NCI-H1048 (cell line): ENCODE measurements at regions not wholly inside any gene's neighbourhood (a gene's known extent, or its start where the extent isn't known, plus 50 kb on each side); places are given as distances from the start of the nearest gene placed in this dataset.
"Not testable (repeated sequence)": the region's sequence is repeated elsewhere in the genome, so short reads cannot be mapped to it uniquely, and the experiment has no call there.

Experiments
- DNase-seq: peaks from one replicate; lab custom pipeline; 2025; lab: John Stamatoyannopoulos, UW

GRCh38 chr2:149860276-149860921 is 272.8 kb upstream of the MMADHC start:
- no peak for DNase-seq

DNA sequence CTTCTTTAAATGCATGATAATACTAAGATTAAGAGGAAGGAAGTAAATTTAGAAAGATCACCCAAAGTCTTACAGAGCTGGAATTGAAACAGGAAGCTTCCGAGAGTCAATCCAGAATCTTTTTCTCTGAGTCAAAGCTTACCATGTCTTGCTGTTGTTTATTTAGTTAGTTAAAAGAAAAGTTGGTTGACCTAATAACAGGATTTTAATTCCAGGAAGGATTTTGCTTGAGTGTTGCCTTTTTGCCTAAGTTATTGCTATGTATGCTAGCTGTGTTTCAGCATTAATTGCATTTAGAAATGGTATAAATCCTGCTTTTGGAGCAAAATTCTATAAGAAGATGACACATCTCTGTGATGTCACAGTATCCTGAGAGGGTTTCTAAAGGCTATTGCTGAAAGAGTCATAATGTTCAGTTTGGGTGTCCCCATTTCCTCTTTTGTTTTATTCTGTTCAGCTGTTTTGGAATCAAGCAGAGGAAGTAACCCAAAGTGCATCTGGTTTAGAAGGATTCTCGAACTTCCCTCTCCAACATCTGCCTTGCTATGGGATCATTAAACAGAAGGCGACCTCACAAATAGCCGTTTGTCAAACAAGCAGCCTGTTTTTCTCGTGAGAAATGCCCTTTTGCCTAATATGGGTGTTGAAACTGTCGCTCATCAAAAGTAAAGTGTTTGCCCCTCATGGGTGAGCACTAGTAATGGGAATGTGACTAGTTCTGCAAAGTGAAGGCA is 271.5 kb upstream of the MMADHC start:
- DNase-seq: no peak

DNA sequence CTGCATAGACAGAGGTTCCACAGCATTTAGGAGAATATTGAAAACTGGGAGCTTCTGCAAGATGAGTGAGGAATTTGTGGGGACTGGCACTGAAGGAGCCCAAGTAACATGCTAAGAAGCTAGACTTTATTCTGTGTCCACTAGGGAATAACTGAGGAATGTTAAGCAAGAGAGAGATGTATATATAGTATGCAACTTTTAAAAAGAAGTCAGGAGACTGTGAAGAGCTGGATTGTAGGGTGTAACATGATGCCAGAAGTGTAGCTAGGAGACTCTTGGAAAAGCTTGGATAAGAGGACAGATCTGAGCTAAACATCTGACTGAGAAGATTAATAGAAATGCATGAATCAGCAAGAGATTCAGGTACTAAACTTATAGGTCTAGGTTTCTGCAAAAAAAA is 270.6 kb upstream of the MMADHC start:
- no peak for DNase-seq

DNA sequence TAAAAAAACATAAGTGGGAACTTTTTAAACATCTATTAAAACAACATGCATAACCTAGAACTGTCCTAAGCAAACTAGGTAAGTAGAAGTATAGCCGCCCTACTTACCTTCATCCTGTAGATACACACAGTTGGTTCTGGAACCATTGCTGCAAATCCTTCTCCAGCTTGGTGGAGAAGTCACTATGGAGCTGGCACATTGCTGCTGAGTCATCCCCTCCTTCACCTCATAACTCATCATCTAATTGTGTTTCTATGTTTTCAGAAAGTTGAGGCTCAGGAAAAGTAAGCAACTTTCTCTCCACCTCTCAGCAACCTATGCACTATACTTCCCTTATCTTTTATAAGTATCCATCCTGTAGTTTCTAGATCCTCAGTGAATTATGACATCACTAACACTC is 269.8 kb upstream of the MMADHC start:
- no peak for DNase-seq

GRCh38 chr2:149855859-149856258 is 268.3 kb upstream of the MMADHC start:
- not testable (repeated sequence) for DNase-seq

- DNase-seq: no peak
Observed at GRCh38 chr2:149849591-149849990, 262.0 kb upstream of the MMADHC start.

- DNase-seq: no peak
Observed at GRCh38 chr2:149849136-149849535, 261.6 kb upstream of the MMADHC start.

GRCh38 chr2:149841396-149841795 is 253.8 kb upstream of the MMADHC start:
- no peak for DNase-seq

DNA sequence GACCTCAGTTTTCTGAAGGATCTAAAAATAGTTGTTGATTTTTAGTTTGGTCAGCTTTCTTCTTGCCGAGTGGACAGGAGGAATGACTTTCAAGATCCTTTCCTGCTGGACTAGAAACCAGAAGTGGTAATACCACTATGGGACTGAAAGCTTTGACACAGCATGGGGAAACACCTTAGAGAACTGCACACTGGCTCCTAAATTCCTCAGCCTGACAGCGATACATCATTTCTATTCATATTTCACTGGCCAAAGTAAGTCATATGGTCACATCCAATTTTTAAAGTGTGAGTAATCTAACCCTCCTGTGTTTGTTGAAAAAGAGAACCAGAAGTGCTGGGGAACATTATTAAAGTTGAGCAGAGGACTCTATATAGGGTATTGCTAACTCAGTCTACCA is 244.7 kb upstream of the MMADHC start:
- DNase-seq: no peak

DNA sequence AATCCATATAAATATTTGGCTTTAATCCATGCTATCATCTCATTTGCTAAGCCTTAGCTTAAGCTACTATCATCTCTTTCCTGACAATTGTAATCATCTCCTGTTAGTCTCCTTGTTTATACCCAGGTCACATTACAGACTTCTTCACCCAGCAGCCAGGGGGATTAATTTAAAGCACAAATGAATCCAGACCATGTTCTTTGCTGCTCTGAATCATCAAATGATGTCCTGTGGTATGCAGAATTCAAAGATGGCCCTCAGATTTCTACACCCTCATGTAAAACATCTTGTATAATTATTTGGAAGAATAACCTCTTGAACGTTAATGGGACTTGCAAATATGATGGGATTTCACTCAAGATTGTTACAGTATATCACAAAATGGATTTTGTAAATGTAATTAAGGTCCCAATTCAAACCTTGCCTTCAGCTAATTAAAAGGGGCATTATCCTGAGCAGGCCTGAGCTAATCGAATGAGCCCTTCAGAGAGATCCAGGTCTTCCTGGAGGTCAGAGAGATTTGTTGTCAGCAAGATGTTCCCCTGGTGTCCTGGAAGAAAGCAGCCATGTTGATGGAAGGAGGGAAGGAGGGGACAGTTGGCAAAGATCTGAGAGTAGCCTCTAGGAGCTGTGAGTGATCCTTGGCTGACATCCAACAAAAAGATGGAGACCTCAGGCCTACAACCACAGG is 241.1 kb upstream of the MMADHC start:
- DNase-seq: no peak

DNA sequence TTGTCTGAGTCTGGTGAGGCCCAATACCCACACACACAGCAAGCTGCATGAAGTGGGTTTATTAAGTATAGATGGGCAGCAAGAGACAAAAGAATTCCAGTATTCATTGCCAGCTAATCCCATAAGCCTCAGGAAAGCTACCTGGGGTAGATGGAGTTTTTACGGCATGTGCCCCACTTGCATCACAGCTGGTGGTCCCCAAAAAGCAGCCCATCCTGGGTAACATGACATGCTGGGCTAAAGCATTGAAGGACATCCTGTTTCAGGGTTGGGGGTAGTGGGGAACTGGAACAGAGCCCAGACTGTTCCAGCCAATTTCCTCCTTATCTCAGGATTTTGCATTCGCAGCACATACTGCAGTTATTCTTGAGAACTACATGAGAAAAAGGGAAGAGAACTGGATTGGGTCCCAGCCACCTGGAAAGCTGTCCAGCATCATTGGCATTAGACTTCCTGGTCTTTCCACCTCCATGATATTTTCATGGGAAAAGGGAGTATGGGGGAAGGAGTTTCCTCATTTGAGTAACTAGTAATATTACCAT is 240.1 kb upstream of the MMADHC start:
- DNase-seq: no peak

DNA sequence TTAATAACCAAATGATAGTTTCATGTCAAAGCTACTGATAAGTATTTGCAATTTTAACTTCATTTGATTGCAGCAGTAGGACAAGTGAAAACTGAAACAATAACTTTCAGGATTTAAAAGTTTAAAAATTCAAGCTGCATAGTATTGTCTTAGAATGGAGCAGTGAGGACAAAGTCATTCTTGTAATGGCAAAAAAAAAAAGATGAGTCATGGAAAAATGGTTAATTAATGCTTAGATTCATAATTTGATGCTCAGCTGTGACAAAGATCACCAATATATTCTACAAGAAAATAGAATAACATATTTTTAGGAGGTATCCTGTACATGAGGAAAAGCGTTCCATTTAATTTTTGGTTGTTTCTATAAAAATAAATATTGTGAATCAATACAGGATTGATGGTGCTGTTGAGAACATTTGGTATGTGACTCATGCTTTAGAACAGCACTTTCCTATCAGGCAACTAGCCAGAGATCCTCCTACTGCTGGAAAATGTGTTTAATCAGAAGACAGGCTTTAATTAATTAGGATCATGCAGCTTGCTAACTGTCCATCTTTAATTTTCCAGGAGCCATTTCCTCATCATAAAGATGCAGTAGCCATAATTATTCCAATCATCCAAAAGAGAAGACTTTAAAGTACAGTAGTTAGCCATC is 239.0 kb upstream of the MMADHC start:
- DNase-seq: no peak

- DNase-seq: no peak
Observed at GRCh38 chr2:149825473-149825872, 237.9 kb upstream of the MMADHC start.

DNA sequence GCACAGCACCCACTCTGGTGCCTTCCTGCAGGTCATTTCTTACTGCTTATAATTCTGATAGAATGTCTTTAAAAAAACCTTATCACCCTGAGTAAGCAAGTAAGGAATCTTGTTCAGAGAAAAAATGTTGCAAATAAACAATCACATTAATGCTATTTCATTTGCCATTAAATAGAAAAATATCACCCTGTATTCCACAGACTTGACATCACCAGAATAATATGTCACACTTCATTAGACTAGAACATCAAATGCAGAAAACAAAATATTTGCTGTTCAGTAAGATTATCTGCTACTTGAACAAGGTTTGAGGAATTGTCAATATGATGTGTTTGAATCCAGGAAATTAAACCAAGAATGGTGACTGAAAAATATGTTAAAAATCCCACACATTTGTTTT is 236.6 kb upstream of the MMADHC start:
- DNase-seq: no peak

DNA sequence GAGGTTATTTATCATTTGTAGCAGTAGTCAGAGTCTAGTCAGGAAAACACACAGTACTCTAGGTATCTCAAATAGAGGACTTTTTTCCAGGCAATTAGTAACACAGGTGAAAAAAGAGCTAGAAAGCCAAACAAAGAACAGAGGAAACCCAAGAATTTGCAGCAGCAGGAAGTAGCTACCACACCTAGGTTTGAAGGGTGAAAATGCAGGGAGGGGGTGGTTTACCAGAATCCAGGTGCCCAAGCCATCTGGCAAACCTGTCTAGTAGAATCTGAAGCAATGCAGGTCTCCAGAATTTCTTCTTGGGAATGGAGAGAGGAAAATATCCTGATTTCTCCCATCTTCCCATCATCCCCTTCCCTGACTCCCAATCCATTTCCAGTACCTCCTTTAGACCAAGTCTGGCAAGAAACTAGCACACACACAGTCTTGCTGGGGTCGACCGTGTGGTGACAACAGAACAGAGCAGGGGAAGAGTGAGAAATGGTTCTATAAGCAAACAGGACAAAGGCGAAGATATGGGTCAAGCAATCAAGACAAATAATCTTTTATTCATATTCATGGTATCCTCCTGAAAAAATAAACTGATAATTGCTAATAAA is 231.9 kb upstream of the MMADHC start:
- no peak for DNase-seq

GRCh38 chr2:149816756-149817551 is 229.4 kb upstream of the MMADHC start:
- no peak for DNase-seq

DNA sequence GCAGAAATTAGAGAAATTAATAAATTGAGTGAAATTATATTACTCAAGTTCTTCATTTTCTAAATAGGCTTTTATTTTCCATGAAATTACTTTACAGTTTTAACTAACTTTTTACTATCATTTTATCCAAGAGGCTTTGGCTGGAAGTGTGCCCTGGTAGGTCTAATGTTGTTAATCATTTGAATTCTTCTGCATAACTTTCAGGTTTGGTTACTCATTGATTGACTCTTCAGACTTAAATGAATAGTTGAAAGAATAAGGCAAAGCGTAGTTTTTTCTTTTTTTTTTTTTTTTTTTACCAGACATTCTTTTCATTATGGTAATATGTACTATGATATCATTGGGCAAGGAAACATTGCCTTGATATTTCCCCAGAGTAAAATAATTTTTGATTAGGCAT is 228.4 kb upstream of the MMADHC start:
- no peak for DNase-seq

- no peak for DNase-seq
Observed at GRCh38 chr2:149814901-149815300, 227.3 kb upstream of the MMADHC start.

- no peak for DNase-seq
Observed at GRCh38 chr2:149814049-149814448, 226.5 kb upstream of the MMADHC start.

DNA sequence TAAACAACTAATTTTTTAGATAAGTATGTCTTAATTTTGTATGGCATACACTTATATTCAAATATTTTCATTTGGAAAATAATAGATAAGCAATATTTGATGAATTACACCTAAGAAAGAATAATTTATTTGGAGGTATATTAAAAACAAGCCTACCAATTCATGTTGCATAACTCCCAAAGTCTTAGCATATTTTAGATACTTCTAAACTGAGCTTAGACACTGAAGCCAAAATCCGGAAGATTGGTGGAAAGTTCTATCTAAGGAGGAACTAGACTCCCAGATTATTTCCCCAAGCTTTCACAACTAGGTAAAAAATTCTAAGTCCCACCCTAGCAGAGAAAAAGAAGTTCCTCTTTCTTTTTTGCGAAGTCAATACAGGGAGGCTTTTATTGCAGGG is 221.0 kb upstream of the MMADHC start:
- no peak for DNase-seq

- DNase-seq: no peak
Observed at GRCh38 chr2:149806651-149807050, 219.1 kb upstream of the MMADHC start.
